ENCODE measurements at regions not wholly inside any gene's neighbourhood (a gene's known extent, or its start where the extent isn't known, plus 50 kb on each side); places are given as distances from the start of the nearest gene placed in this dataset.

DNA sequence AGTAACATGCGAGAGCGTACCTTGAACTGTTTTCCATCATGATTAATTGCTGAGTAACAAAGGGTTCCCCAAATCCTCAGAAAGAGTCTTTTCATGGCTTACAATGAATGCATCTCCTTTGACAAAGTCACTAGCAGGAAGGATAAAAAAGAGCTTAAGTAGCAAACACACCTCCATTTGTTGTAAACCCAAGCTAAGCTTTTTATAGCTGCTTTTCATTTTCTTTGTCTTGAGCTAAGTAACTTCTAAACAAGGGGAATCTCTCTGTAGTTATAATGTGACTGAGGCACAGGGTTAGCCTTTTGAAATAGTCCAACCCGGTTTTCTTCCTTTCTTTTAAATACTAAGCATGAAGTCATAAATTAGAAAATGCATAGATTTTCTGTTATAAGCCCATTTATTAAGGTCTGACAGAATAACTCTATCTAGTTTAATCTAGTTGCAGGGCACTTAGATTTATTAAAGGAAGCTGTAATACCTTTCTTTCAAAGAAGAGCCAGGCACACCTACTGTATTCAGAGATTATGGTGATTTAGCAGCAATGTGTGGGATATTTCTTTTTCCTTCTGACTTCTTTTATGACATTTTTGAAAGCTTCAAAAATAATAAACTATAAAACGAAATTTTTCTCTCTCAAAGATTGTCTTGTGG lies 226.9 kb upstream of the SMIM31 start:
- Histone ChIP-seq H3K36me3 (ENCODE audit: insufficient read depth, low read length) (no peaks in the 10 kb centered on the region), H3K27ac (ENCODE audit: low read depth, low read length) (no peak overlapping the region), H3K4me3 (ENCODE audit: low read depth, low read length) (no peak overlapping the region)

DNA sequence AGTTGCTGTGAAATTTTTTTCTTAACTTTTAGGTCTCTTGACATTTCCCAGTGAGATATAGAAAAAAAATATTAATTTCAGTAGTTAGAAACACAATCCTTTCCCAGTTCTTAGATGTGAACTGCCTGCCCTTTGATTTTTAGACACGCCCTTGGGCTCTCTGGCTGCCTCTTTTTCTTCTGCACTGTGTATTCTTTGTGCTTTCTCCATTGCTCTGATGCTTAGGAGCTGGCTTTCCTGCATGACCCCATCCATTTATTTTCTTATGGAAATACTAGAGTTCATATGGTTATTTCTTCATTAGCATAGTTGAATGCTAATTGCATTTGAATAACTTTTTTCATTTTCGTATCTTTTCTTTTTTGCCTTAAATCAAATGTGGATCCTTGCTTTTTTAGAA lies 224.9 kb upstream of the SMIM31 start:
- Histone ChIP-seq H3K79me2 (ENCODE audit: control insufficient read depth, insufficient read depth, low read length, unreplicated experiment) (no peaks in the 10 kb centered on the region), H3K27ac (ENCODE audit: low read depth, low read length) (no peak overlapping the region), H2AFZ (ENCODE audit: low read length, unreplicated experiment) (no peak overlapping the region), H3K36me3 (ENCODE audit: insufficient read depth, low read length) (no peaks in the 10 kb centered on the region), H3K27me3 (ENCODE audit: insufficient read depth, low read length) (no peaks in the 10 kb centered on the region), H3K4me3 (ENCODE audit: low read depth, low read length) (no peak overlapping the region), H3K4me1 (ENCODE audit: control insufficient read depth, insufficient read depth, low read length, unreplicated experiment) (no peaks in the 10 kb centered on the region)

More for the DNA sequence above, 226.9 kb upstream of the SMIM31 start:
- Histone ChIP-seq H3K79me2 (ENCODE audit: control insufficient read depth, insufficient read depth, low read length, unreplicated experiment) (no peaks in the 10 kb centered on the region), H3K27me3 (ENCODE audit: insufficient read depth, low read length) (no peaks in the 10 kb centered on the region), H2AFZ (ENCODE audit: low read length, unreplicated experiment) (no peak overlapping the region), H3K4me1 (ENCODE audit: control insufficient read depth, insufficient read depth, low read length, unreplicated experiment) (no peaks in the 10 kb centered on the region)

GRCh38 chr4:164529486-164529885 lies 224.4 kb upstream of the SMIM31 start:
- no peaks in the 10 kb centered on the region for H3K27me3 ChIP-seq (ENCODE audit: insufficient read depth, low read length)
- H3K27ac ChIP-seq (ENCODE audit: low read depth, low read length), result no peak overlapping the region
- no peaks in the 10 kb centered on the region for H3K79me2 ChIP-seq (ENCODE audit: control insufficient read depth, insufficient read depth, low read length, unreplicated experiment)
- H2AFZ ChIP-seq (ENCODE audit: low read length, unreplicated experiment), result no peak overlapping the region
- no peak overlapping the region for H3K4me3 ChIP-seq (ENCODE audit: low read depth, low read length)
- no peaks in the 10 kb centered on the region for H3K4me1 ChIP-seq (ENCODE audit: control insufficient read depth, insufficient read depth, low read length, unreplicated experiment)
- no peaks in the 10 kb centered on the region for H3K36me3 ChIP-seq (ENCODE audit: insufficient read depth, low read length)

- Histone ChIP-seq H3K79me2 (ENCODE audit: control insufficient read depth, insufficient read depth, low read length, unreplicated experiment) (no peaks in the 10 kb centered on the region), H2AFZ (ENCODE audit: low read length, unreplicated experiment) (no peak overlapping the region), H3K27me3 (ENCODE audit: insufficient read depth, low read length) (no peaks in the 10 kb centered on the region), H3K4me1 (ENCODE audit: control insufficient read depth, insufficient read depth, low read length, unreplicated experiment) (no peaks in the 10 kb centered on the region), H3K27ac (ENCODE audit: low read depth, low read length) (no peak overlapping the region), H3K4me3 (ENCODE audit: low read depth, low read length) (no peak overlapping the region), H3K36me3 (ENCODE audit: insufficient read depth, low read length) (no peaks in the 10 kb centered on the region)
Observed at GRCh38 chr4:164531336-164531735, 222.6 kb upstream of the SMIM31 start.

DNA sequence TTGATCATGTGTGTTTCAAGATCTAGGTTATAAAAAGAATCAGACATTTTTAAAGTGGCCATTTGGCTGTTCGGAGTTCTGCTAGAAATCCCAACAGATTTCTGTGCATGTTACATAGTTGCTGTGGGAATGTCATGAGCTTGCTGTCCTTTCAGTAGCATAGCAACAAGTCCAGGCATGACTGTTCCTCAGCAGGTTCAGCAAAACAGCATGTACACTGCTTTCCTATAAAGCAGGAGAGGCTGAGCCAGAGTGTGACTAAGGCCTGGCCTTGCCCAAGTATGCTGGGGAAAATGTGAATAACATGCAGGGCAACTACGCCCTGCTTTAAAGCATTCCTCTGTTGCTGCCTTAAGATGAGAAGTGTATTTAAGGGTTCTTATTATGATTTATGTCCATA lies 217.1 kb upstream of the SMIM31 start:
- Histone ChIP-seq H3K27ac (ENCODE audit: low read depth, low read length) (no peak overlapping the region), H2AFZ (ENCODE audit: low read length, unreplicated experiment) (no peak overlapping the region), H3K79me2 (ENCODE audit: control insufficient read depth, insufficient read depth, low read length, unreplicated experiment) (no peaks in the 10 kb centered on the region)

DNA sequence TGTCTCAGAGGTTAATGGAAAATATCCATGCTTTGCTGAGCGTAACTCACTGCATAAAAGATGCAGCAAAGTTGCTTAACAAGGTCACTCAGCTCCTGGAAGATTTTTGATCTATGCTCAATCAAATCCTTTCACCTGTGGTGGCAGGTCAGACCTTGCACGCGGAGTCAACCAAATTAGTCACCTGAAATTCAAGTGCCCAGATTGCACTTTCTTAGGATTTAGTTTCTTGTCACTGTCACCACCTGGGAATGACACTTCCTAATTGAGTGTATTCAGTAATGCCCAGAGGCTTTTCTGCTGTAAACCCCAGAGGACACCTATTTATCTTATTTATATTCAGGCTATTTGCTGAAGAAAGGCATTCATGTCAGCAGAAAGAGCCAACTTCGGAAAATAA lies 215.8 kb upstream of the SMIM31 start:
- Histone ChIP-seq H3K27me3 (ENCODE audit: insufficient read depth, low read length) (no peaks in the 10 kb centered on the region), H3K27ac (ENCODE audit: low read depth, low read length) (no peak overlapping the region), H2AFZ (ENCODE audit: low read length, unreplicated experiment) (no peak overlapping the region), H3K79me2 (ENCODE audit: control insufficient read depth, insufficient read depth, low read length, unreplicated experiment) (no peaks in the 10 kb centered on the region), H3K4me3 (ENCODE audit: low read depth, low read length) (no peak overlapping the region), H3K4me1 (ENCODE audit: control insufficient read depth, insufficient read depth, low read length, unreplicated experiment) (no peaks in the 10 kb centered on the region), H3K36me3 (ENCODE audit: insufficient read depth, low read length) (no peaks in the 10 kb centered on the region)

More for the DNA sequence above, 217.1 kb upstream of the SMIM31 start:
- Histone ChIP-seq H3K36me3 (ENCODE audit: insufficient read depth, low read length) (no peaks in the 10 kb centered on the region), H3K27me3 (ENCODE audit: insufficient read depth, low read length) (no peaks in the 10 kb centered on the region), H3K4me3 (ENCODE audit: low read depth, low read length) (no peak overlapping the region), H3K4me1 (ENCODE audit: control insufficient read depth, insufficient read depth, low read length, unreplicated experiment) (no peaks in the 10 kb centered on the region)

GRCh38 chr4:164540987-164541386 lies 212.9 kb upstream of the SMIM31 start:
- no peak overlapping the region for H2AFZ ChIP-seq (ENCODE audit: low read length, unreplicated experiment)
- H3K27me3 ChIP-seq (ENCODE audit: insufficient read depth, low read length), result no peaks in the 10 kb centered on the region
- H3K27ac ChIP-seq (ENCODE audit: low read depth, low read length), result no peak overlapping the region
- H3K79me2 ChIP-seq (ENCODE audit: control insufficient read depth, insufficient read depth, low read length, unreplicated experiment), result no peaks in the 10 kb centered on the region
- no peaks in the 10 kb centered on the region for H3K4me1 ChIP-seq (ENCODE audit: control insufficient read depth, insufficient read depth, low read length, unreplicated experiment)
- H3K36me3 ChIP-seq (ENCODE audit: insufficient read depth, low read length), result no peaks in the 10 kb centered on the region
- H3K4me3 ChIP-seq (ENCODE audit: low read depth, low read length), result no peak overlapping the region

DNA sequence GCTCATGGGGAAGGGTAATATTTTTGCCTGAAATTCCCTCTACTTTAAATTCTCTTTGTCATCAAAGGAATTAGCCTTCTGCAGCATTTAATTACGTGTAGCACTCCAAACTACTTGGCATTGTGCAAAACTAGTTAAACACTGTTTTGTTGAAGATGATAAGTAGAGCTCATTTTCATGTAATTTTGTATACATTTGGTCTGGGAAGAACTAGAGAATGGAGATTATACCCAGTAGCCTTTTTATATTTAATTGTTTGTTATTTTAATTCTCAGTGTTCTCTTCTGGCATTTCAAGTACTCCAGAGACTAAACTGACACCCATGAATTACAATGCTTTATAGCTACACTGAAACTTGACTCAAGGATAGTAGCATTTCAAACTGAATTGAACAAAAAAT lies 211.5 kb upstream of the SMIM31 start:
- H3K79me2 ChIP-seq (ENCODE audit: control insufficient read depth, insufficient read depth, low read length, unreplicated experiment), result no peaks in the 10 kb centered on the region
- no peak overlapping the region for H2AFZ ChIP-seq (ENCODE audit: low read length, unreplicated experiment)
- H3K4me1 ChIP-seq (ENCODE audit: control insufficient read depth, insufficient read depth, low read length, unreplicated experiment), result no peaks in the 10 kb centered on the region
- H3K36me3 ChIP-seq (ENCODE audit: insufficient read depth, low read length), result no peaks in the 10 kb centered on the region
- H3K27me3 ChIP-seq (ENCODE audit: insufficient read depth, low read length), result no peaks in the 10 kb centered on the region
- H3K4me3 ChIP-seq (ENCODE audit: low read depth, low read length), result no peak overlapping the region
- no peak overlapping the region for H3K27ac ChIP-seq (ENCODE audit: low read depth, low read length)

DNA sequence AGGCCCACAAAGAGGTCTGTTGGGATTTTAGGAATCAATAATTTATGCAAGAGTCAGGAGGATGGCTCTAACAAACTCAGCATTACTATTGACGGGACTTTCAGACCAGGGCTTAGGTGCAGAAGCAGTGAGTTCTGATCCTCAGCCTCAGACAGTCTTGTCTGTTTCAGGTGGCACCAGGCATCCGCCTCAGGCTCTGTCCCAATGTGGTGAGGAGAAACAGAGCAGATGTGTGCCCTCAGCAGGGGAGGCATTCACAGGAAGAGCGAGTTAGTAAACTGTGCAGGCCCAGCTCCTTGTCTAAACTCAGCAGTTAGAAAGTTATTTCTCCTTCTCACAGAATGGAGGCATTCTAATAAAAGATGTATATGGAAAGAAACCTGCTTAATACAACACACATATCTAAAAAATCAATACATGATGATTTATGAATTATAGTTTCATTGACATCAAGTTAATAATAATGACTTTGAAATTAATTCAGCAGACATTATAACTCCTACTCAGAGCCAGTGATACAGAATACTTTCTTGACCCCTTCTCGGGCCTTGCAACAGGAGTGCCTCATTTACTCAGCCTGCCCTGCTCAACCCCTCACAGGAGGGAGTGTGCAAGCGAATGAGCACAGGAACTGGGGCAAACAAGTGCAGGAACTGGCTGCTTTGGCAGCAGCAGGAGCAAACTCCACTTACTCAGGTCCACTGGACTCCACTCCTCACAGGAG lies 202.8 kb upstream of the SMIM31 start:
- H3K27ac ChIP-seq (ENCODE audit: low read depth, low read length), result no peak overlapping the region
- H3K36me3 ChIP-seq (ENCODE audit: insufficient read depth, low read length), result no peaks in the 10 kb centered on the region
- H3K79me2 ChIP-seq (ENCODE audit: control insufficient read depth, insufficient read depth, low read length, unreplicated experiment), result no peaks in the 10 kb centered on the region
- H3K4me1 ChIP-seq (ENCODE audit: control insufficient read depth, insufficient read depth, low read length, unreplicated experiment), result no peaks in the 10 kb centered on the region
- H2AFZ ChIP-seq (ENCODE audit: low read length, unreplicated experiment), result no peak overlapping the region
- H3K27me3 ChIP-seq (ENCODE audit: insufficient read depth, low read length), result no peaks in the 10 kb centered on the region
- H3K4me3 ChIP-seq (ENCODE audit: low read depth, low read length), result no peak overlapping the region

- no peak overlapping the region for H3K27ac ChIP-seq (ENCODE audit: low read depth, low read length)
- H3K4me3 ChIP-seq (ENCODE audit: low read depth, low read length), result no peak overlapping the region
- no peak overlapping the region for H2AFZ ChIP-seq (ENCODE audit: low read length, unreplicated experiment)
- no peaks in the 10 kb centered on the region for H3K27me3 ChIP-seq (ENCODE audit: insufficient read depth, low read length)
- no peaks in the 10 kb centered on the region for H3K36me3 ChIP-seq (ENCODE audit: insufficient read depth, low read length)
- H3K79me2 ChIP-seq (ENCODE audit: control insufficient read depth, insufficient read depth, low read length, unreplicated experiment), result no peaks in the 10 kb centered on the region
- no peaks in the 10 kb centered on the region for H3K4me1 ChIP-seq (ENCODE audit: control insufficient read depth, insufficient read depth, low read length, unreplicated experiment)
Observed at GRCh38 chr4:164551713-164552040, 202.3 kb upstream of the SMIM31 start.

Measured in ACC112 (cell line).